GM12878 (cell line): ENCODE measurements at regions not wholly inside any gene's neighbourhood (a gene's known extent, or its start where the extent isn't known, plus 50 kb on each side); places are given as distances from the start of the nearest gene placed in this dataset.

Source experiments
- ATAC-seq: fragments of 200-7000 bp; cut with Tn5 transposase; 3 replicates; pipeline ENCODE4 v1.9.1; 2020; ENCODE audit warnings: mild to moderate bottlenecking, moderate library complexity
- BruUV-seq: library from RNA; stranded (reverse); fragments of 400-500 nt; replicated peaks from 2 replicates; lab custom pipeline; 2021; lab: Mats Ljungman, UMichigan
- CTCF ChIA-PET: fragments of 300-600 bp; sonication (Branson Sonifier 250); formaldehyde crosslinking; extraction: SDS; loops from one replicate; lab custom pipeline; 2021; ENCODE audit warnings: inconsistent platforms; lab: Yijun Ruan, JAX
- POLR2A ChIA-PET: fragments of 350-600 bp; formaldehyde crosslinking; extraction: SDS; loops from one replicate; lab custom pipeline; 2021; ENCODE audit warnings: inconsistent platforms; lab: Charles Lee
- RAD21 ChIA-PET: fragments of 300-600 bp; sonication (Branson Sonifier 250); formaldehyde crosslinking; loops from one replicate; lab custom pipeline; 2023; ENCODE audit warnings: antibody characterized with exemption; ENCODE audit not compliant: unreplicated experiment; lab: Charles Lee
- SMC1A ChIA-PET: fragments of 300-600 bp; sonication (Branson Sonifier 250); formaldehyde crosslinking; loops from one replicate; lab custom pipeline; 2023; ENCODE audit not compliant: unreplicated experiment, uncharacterized antibody; lab: Charles Lee
- DNase-seq: peaks from one replicate; pipeline ENCODE4 v3.0.0-alpha.2; 2011; ENCODE audit warnings: low read depth, low spot score
- FAIRE-seq: peaks from 3 replicates; lab custom pipeline; 2011; peaks lifted over from hg19 to GRCh38; lab: Jason Lieb, UNC
- H2AFZ ChIP-seq: 2 replicates; pipeline ENCODE4 v1.6.0; 2011; ENCODE audit warnings: low read depth, low read length, control low read depth; ENCODE audit not compliant: control insufficient read depth
- H3K27ac ChIP-seq: 2 replicates; pipeline ENCODE4 v1.5.1; 2011; ENCODE audit warnings: control low read depth; ENCODE audit not compliant: control insufficient read depth, insufficient read depth
- H3K27me3 ChIP-seq, 2 experiments: replicated peaks in 1 of 2; 2 replicates each; pipeline versions ENCODE4 v1.6.0 to v1.6.1; 2011; ENCODE audit warnings: low read length in 1 of 2; ENCODE audit not compliant: control insufficient read depth in 2 of 2, insufficient read depth in 2 of 2
- H3K36me3 ChIP-seq, 2 experiments: 2 replicates each; pipeline ENCODE4 v1.5.1; 2011; ENCODE audit warnings: low read length in 1 of 2; ENCODE audit not compliant: control insufficient read depth in 2 of 2, insufficient read depth in 2 of 2
- H3K4me1 ChIP-seq: 2 replicates; pipeline ENCODE4 v1.6.1; 2011; ENCODE audit warnings: mild to moderate bottlenecking, low read length, moderate library complexity, mixed read lengths; ENCODE audit not compliant: control insufficient read depth, insufficient read depth
- H3K4me2 ChIP-seq: 2 replicates; pipeline ENCODE4 v1.6.0; 2011; ENCODE audit warnings: control low read depth; ENCODE audit not compliant: control insufficient read depth, insufficient read depth
- H3K4me3 ChIP-seq: fragments of 200-600 bp; sonication (generic); 2 replicates; pipeline ENCODE4 v1.5.1; 2016
- H3K79me2 ChIP-seq: 2 replicates; pipeline ENCODE4 v1.6.0; 2011; ENCODE audit warnings: low read length; ENCODE audit not compliant: control insufficient read depth, insufficient read depth
- H3K9ac ChIP-seq: 2 replicates; pipeline ENCODE4 v1.8.0; 2011; ENCODE audit warnings: low read length, control low read depth, mixed read lengths; ENCODE audit not compliant: control insufficient read depth, insufficient read depth
- H3K9me3 ChIP-seq: replicated peaks from 3 replicates; pipeline ENCODE4 v1.5.1; 2011; ENCODE audit warnings: mild to moderate bottlenecking, low read length; ENCODE audit not compliant: control insufficient read depth, insufficient read depth
- H4K20me1 ChIP-seq: 2 replicates; pipeline ENCODE4 v1.6.0; 2011; ENCODE audit not compliant: control insufficient read depth, insufficient read depth
- CHD2 ChIP-seq: IDR thresholded peaks from 2 replicates; pipeline ENCODE4 v1.6.1; 2011; ENCODE audit warnings: low read depth, low read length, improper control_type of control experiment, borderline replicate concordance
- FOXM1 ChIP-seq: IDR thresholded peaks from 2 replicates; pipeline ENCODE4 v1.6.1; 2012; ENCODE audit warnings: low read depth, mild to moderate bottlenecking, inconsistent platforms, low read length, moderate library complexity
- IKZF1 ChIP-seq: fragments of 450-650 bp; conservative IDR thresholded peaks from 2 replicates; pipeline ENCODE4 v1.6.1; 2017; ENCODE audit warnings: antibody characterized with exemption, mild to moderate bottlenecking
- JUNB ChIP-seq: IDR thresholded peaks from 2 replicates; pipeline ENCODE4 v1.6.1; 2016; ENCODE audit warnings: antibody characterized with exemption, mild to moderate bottlenecking
- NR2C2 ChIP-seq: IDR thresholded peaks from 2 replicates; pipeline ENCODE4 v1.6.1; 2011; ENCODE audit warnings: borderline replicate concordance, low read depth; ENCODE audit not compliant: control insufficient read depth, insufficient read length
- SRF ChIP-seq, 2 experiments: IDR thresholded peaks; 2 replicates each; pipeline ENCODE4 v1.6.1; 2011; ENCODE audit warnings: low read depth in 2 of 2, low read length in 2 of 2, mild to moderate bottlenecking in 1 of 2, moderate library complexity in 1 of 2
- ZNF592 ChIP-seq: fragments of 450-650 bp; IDR thresholded peaks from 2 replicates; pipeline ENCODE4 v1.6.1; 2017; ENCODE audit warnings: mild to moderate bottlenecking, moderate library complexity
- WGBS: methylation state at CpG from one replicate; pipeline ENCODE4 v1.1.6; 2016; ENCODE audit warnings: low lambda C conversion rate; ENCODE audit not compliant: insufficient replicate concordance, insufficient coverage; ENCODE audit errors: missing lambda C conversion rate; 5-methylcytosine and 5-hydroxymethylcytosine counted together
- in situ Hi-C: fragments of 300-500 bp; cut with MboI; formaldehyde crosslinking; loops from 9 replicates; pipeline ENCODE4 v1.14.3; 2018; ENCODE audit warnings: mixed read lengths
- intact Hi-C: fragments of 100-400 bp; cut with micrococcal nuclease; formaldehyde crosslinking; loops from one replicate; pipeline ENCODE4 v1.14.2; 2022; ENCODE audit not compliant: unreplicated experiment
- TF ChIP-seq, protein P1 (sequence below): IDR thresholded peaks from 2 replicates; pipeline ENCODE4 v1.6.1; 2012; ENCODE audit warnings: low read length, inconsistent platforms
- TF ChIP-seq, protein P2 (sequence below): IDR thresholded peaks from 2 replicates; pipeline ENCODE4 v1.6.1; 2012; ENCODE audit warnings: low read depth, low read length, improper control_type of control experiment

DNA sequence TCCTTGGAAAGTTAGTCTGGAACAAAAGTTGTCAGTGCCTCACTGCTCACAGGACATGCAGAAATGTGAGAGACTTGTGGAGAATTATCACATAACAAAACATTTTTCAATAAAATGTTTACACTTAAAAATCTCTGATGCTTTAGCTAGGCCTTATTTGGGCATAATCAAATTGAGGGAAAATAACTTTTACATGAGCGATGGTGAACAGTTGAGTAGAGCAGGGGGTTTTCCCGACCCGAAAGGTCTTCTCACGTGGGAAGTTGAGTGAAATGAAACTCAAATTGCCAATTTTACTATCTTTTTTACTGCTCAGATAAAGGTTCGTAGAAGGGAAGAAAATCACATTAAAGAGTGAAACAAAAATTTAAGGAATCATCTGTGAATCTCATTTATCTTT lies 465.6 kb downstream of the MTX2 start:
- in situ Hi-C loops = no loop called here
- CTCF ChIA-PET = interaction anchor here (0.9 to 1.6 kb wide), 3 partner anchors 19 to 413 kb away, joined by 3 to 5 read pairs (median 4); no protein-coding TSS in a partner anchor

DNA sequence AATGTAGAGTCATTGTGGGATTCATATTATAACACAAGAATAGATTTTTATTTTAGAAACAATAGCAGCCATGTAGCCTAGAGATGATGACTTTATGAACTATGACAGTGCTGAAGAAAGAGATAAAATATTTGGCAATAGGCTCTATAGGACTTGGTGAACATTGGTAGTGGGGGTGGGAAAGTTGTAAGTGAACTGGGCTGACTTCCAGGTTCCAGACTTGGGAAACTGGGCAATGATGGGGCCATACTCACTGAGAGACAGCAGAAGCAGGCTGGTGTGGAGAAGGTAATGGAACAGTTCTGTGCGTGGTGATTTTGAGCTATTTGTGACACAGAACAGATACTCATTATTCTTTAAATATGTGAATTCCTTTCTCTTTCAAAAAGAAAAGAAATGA lies 470.3 kb upstream of the HNRNPA3 start:
- DNase-seq = no peak
- H3K36me3 ChIP-seq = no peaks in the 10 kb centered on the region
- H3K9ac ChIP-seq = no peak overlapping the region
- no TSS peak for BruUV-seq
- ChIA-PET RAD21 (no interaction called here), CTCF (no interaction called here), POLR2A (no interaction called here), SMC1A (no interaction called here)
- H3K27me3 ChIP-seq = no peaks in the 10 kb centered on the region
- no peak overlapping the region for H3K4me2 ChIP-seq
- no peaks in the 10 kb centered on the region for H4K20me1 ChIP-seq
- H2AFZ ChIP-seq = no peak overlapping the region
- intact Hi-C loops = no loop called here
- in situ Hi-C loops = no loop called here
- H3K9me3 ChIP-seq = no peaks in the 10 kb centered on the region
- ATAC-seq = no peak
- WGBS = 83% methylated on average over 1 of the region's 1 CpG
- no peaks in the 10 kb centered on the region for H3K79me2 ChIP-seq
- FAIRE-seq = no peak
- H3K27ac ChIP-seq = no peak overlapping the region
- H3K4me3 ChIP-seq = no peak overlapping the region
- H3K4me1 ChIP-seq = no peaks in the 10 kb centered on the region
- TF ChIP-seq CHD2 (no peak), ZNF592 (no peak), NR2C2 (no peak), JUNB (no peak), IKZF1 (no peak)
- TF ChIP-seq, protein P1, sequence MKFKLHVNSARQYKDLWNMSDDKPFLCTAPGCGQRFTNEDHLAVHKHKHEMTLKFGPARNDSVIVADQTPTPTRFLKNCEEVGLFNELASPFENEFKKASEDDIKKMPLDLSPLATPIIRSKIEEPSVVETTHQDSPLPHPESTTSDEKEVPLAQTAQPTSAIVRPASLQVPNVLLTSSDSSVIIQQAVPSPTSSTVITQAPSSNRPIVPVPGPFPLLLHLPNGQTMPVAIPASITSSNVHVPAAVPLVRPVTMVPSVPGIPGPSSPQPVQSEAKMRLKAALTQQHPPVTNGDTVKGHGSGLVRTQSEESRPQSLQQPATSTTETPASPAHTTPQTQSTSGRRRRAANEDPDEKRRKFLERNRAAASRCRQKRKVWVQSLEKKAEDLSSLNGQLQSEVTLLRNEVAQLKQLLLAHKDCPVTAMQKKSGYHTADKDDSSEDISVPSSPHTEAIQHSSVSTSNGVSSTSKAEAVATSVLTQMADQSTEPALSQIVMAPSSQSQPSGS = no peak

More for the DNA sequence above, 465.6 kb downstream of the MTX2 start:
- intact Hi-C loops = no loop called here
- Histone ChIP-seq H3K4me3 (no peak overlapping the region), H3K9ac (no peak overlapping the region), H3K27me3 (no peaks in the 10 kb centered on the region), H3K79me2 (no peaks in the 10 kb centered on the region), H3K4me2 (no peak overlapping the region), H2AFZ (no peak overlapping the region)
- WGBS = 7% methylated on average over 5 of the region's 5 CpGs
- BruUV-seq = no TSS peak
- FAIRE-seq (no peak), DNase-seq (no peak)
- TF ChIP-seq JUNB = 0 out of 2 replicates have a peak, but pooled peaks have one; percentile 6
- TF ChIP-seq SRF (IDR thresholded peaks at IDR 0.05; ENCODE audit: low read depth in 2 of 2, low read length in 2 of 2) = peak in 1 of 2 experiments; percentile 78; a peak in 1 of 4 replicates
- TF ChIP-seq, protein P2, sequence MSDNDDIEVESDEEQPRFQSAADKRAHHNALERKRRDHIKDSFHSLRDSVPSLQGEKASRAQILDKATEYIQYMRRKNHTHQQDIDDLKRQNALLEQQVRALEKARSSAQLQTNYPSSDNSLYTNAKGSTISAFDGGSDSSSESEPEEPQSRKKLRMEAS = no peak
- TF ChIP-seq FOXM1 = no peak
- TF ChIP-seq, all 136 proteins: peak for 2
- no peaks in the 10 kb centered on the region for H3K36me3 ChIP-seq
- ChIA-PET RAD21 (no interaction called here), SMC1A (interaction anchor here (0.6 to 1.5 kb wide), 7 partner anchors 11 to 414 kb away, joined by 3 to 4 read pairs (median 4); no protein-coding TSS in a partner anchor), POLR2A (interaction anchor here (0.9 kb wide), 1 partner anchor 263 kb away, joined by 3 read pairs; no protein-coding TSS in a partner anchor)
- no peak overlapping the region for H3K27ac ChIP-seq
- peak; percentile 56 for ATAC-seq
- H3K4me1 ChIP-seq = peaks cover 2% of the 10 kb centered on the region; the same call in 1 of the 2 replicates
- no peaks in the 10 kb centered on the region for H3K9me3 ChIP-seq
- no peaks in the 10 kb centered on the region for H4K20me1 ChIP-seq
